Tibial nerve (tissue), 3 donors: ENCODE measurements at regions not wholly inside any gene's neighbourhood (a gene's known extent, or its start where the extent isn't known, plus 50 kb on each side); places are given as distances from the start of the nearest gene placed in this dataset.

Experiments used
- POLR2A ChIP-seq, 2 donors: fragments of 450-650 bp; IDR thresholded peaks; one replicate each; pipeline ENCODE4 v1.6.1; 2017; ENCODE audit warnings: antibody characterized with exemption in 2 of 2, mild to moderate bottlenecking in 2 of 2, moderate library complexity in 2 of 2
- TF ChIP-seq, protein P1 (sequence below), 5 experiments: fragments of 200-600 bp in 3 of 5; fragments of 450-650 bp in 2 of 5; sonication (generic) in 3 of 5; IDR thresholded peaks; one replicate each; pipeline ENCODE4 v1.5.1; 2016 to 2019; ENCODE audit warnings: antibody characterized with exemption in 5 of 5, mild to moderate bottlenecking in 3 of 5, moderate library complexity in 2 of 5

DNA sequence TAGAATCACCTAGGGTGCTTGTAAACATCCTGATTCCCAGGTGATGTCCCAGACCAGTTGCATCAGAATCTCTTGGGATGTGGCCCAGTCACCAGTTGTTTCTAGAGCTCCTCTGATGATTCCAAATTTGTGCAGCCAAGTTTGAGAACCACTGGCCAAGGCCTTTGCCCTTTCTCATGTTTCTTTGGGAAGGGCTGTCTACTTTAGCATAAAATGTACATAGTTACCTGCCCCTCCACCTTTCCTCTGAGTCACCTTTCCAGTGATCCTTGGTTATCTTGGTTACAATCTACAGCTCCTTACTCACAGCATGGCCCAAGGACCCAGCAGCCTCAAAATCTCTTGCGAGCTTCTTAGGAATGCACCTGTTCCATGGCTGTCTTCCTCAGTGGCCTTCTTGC lies 206.2 kb upstream of the ADRA1D start:
- no peak for TF ChIP-seq POLR2A (IDR thresholded peaks at IDR 0.05)
- TF ChIP-seq, protein P1, sequence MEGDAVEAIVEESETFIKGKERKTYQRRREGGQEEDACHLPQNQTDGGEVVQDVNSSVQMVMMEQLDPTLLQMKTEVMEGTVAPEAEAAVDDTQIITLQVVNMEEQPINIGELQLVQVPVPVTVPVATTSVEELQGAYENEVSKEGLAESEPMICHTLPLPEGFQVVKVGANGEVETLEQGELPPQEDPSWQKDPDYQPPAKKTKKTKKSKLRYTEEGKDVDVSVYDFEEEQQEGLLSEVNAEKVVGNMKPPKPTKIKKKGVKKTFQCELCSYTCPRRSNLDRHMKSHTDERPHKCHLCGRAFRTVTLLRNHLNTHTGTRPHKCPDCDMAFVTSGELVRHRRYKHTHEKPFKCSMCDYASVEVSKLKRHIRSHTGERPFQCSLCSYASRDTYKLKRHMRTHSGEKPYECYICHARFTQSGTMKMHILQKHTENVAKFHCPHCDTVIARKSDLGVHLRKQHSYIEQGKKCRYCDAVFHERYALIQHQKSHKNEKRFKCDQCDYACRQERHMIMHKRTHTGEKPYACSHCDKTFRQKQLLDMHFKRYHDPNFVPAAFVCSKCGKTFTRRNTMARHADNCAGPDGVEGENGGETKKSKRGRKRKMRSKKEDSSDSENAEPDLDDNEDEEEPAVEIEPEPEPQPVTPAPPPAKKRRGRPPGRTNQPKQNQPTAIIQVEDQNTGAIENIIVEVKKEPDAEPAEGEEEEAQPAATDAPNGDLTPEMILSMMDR (IDR thresholded peaks at IDR 0.05), result no peak
